ENCODE measurements at regions not wholly inside any gene's neighbourhood (a gene's known extent, or its start where the extent isn't known, plus 50 kb on each side); places are given as distances from the start of the nearest gene placed in this dataset.

DNA sequence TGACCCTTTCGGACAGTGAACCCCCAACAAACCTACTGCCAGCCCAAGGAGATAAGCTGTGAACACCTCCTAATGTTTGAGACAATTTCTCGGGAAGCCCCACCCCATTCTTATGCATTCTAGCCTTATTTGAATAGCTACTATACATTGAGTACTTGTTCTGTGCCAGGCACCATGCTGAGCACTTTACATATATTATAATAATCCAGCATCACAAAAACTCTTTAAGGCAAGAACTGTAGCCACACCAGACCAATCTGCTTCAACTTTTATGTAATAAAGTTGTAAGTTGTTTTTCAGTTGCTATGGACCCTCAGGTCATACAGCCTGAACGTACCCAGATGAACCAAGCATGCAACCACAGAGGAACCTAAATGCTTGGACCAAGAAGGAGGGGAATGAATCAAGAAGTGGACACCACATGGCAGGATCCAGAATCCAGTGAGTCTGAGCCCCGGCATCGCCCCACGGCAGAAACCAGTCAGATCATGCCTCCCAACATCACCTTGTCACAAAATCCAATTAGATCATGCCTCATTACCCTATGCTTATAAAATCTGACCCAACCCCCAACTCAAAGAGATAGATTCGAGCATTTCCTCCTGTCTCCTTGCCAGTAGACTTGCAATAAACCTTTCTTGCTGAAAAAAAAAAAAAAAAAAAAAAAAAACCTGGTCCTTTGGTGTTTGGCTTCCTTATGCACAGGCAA is 225.0 kb downstream of the QDPR start:
- DNase-seq = no peak

DNA sequence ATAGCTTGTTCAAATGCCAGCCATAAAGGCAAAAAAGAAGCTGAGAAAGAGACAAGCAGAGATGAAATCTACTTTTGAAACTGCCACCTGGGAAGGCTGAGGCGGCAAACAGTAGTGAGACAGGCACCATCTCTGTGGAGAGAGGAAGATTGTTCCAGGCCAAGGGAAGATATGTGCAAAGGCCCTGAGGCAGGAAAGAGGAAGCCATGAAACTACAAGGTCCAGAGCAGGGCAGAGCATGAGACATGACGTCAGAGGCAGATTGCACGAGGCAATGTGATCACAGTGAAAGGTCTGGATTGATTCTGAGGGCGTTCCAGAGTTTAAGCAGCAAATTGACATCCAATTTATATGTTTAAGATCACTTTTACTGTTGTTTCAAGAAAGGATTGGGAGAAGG is 226.1 kb downstream of the QDPR start:
- DNase-seq = no peak

DNA sequence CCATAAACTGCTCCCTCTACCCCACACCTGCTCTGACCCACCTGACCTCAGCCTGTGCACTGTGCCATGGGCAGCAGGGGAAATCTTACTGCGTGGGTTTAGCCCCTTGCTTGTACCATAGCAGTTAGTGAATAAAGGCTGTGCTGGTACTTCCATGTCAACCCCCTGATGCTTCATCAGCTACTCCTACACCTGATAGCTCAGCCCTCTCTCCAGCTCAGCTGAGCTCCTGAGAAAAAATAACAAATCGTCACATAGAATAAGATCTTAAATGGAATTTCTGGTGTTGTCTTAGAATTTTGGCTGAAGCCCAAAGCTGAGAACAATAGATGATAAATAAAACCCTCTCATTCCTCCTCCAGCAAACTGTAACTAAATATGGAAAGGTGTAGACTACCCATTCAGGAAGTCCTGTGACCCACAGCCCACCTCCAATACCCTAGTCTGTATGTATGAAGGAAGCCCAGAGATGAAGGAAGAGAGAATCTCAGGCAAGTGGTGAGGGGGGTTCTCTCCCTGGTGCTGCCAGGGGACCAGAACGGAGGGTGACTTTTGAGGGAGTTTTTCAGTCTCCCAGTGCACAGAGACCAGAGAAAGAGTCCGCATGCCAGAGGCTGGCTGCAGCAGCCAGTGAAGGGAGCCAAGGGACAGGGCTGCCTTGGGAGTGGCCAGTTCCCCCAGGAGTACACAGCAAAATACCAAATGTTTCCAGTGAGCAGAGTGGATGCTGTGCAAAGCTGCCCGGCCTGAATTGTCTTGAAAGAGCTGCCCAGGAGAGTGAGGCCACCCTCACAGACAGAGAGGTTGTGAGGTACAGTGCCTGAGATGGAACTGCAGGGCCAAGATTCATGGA is 227.3 kb downstream of the QDPR start:
- DNase-seq = no peak

DNA sequence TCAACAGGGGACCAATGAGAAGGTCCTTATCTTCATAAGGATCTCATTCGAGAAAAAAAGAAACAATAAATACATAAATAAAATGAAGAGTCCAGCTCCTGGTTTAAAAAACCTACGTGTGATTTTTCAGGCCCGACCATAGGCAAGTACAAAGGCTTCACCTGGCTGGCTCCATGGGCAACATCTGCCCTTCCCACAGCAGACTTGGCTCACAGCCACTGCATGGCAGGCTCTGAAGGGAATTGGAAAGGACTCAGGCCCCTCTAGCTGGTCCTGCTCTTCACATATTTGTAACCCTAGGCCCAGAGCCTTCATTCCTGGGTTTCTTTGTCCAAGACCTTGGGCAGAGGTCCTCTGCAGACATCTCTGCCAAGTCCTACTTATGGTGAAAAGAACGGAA is 228.1 kb downstream of the QDPR start:
- DNase-seq = no peak

DNA sequence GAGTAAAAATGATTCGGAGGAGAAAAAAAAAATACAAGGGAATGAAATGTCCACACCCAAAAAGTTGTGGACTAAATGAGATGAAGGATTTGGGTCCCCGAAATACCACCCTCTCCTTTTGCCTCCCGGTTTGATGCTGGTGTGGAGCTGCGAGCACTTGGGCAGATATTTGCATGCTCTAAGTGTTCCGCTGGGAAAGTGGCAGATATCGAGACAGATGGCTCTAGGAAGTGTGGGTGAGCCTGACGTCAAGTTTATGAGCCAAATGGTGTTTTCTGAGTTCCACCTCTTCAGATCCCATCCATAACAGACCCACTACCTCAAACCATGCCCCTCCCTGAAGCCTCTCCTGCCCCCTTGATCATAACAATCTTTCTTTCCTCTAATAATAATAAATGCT is 228.6 kb downstream of the QDPR start:
- DNase-seq = no peak

DNA sequence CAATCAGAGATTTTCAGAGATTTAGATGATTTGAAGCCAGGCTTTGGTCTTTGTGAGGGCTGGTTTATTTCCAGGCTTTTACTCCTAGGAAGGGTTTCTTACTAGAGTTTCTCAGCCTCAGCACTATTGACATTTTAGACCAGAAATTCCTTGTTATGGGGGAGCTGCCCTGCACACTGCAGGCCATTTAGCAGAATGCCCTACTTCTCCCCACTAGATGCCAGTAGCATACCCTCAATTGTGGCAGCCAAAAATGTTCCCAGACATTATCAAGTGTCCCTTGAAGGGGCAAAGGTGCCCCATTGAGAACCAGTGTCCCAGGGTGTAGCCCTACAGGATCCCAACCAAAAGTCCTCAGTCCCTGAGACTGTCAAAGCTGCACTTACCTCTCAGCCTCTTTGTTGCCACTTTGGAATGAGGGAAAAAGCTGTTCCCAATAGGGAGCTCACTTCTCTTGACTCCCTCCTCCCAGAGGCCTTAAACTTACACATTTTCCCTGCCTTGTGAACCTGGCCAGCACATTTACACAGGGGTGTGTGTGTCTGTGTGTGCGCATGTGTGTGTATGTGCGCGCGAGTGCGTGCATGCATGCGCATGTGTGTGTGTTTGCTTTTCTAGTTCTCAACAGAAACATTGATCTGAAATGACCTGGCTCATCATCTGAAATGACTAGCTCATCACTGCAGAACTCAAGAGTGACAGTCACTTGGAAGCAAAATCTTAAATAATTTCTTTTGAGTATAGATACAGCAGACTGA is 231.4 kb downstream of the QDPR start:
- DNase-seq = no peak

DNA sequence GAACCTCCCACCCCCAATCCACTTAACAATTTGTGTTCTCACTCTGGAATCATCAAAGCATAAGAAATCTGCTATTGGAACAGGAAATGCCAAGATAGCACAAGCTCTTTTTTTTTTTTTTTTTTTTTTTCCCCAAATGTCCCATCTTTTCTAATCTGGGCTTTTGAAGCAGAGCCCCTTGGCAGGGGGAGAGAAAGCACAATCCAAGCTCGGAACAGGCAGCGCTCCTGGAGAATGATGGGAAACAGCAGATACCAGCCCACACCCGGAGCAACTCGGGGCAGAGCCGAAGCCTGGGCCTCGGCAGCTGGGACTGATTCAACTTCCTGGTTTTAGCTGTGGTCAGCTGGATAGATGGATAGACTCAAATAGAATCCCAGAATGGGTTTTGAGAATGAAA is 235.1 kb downstream of the QDPR start:
- DNase-seq = no peak

DNA sequence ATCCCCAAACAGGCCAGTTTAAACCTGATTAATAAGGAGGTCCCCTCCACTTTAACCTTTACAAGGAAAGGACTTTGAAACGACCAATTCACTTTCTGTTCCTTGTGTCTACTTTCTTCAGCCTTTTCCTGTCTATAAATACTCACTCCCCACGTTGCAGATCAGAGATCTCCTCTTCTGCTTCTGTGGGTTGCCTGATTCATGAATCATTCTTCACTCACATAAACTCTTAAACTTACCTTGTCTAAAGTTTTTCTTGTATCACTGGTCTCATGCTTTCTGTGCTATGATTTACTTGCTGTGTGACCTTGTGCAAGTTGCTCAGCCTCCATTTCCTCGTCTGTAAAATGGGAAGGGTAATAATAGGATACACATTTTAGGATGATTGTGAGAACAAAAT is 236.1 kb downstream of the QDPR start:
- DNase-seq = no peak

DNA sequence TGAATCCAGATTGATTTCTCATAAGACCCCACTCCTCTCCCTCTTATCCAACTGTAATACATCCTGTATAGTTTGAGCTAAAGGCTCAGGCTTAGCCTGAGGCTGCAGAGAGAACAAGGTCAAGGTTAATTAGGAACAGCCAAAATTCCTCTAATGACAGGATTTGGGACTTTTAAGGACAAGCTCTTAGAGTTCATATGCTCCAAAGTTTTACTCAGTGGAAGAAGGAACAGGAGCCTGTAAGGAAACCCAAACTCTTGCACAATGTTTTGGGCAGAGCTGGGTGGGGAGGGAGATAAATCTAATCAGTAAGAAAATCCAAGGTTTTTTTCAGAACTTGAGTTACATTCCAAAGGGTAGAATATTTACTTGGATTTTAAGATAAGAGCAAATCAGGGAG is 238.8 kb downstream of the QDPR start:
- no peak for DNase-seq

DNA sequence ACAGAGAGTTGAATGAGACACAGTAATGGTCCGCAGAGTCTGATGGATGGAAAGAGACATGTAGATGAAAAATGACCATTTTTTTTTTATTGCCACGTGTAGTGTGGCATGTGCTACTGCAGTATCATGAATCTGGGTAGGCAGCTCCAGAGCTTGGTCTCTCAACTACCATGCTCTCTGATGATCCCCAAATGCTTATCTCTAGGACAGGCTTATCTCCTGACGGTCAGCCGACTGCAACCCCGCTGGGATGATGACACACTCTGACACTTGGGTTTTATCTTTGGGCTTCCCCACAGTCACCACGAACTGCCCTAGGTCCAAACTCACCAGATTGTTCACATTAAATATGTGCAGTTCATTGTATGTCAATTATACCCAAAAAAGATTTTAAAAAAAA is 239.7 kb downstream of the QDPR start:
- DNase-seq = no peak

DNA sequence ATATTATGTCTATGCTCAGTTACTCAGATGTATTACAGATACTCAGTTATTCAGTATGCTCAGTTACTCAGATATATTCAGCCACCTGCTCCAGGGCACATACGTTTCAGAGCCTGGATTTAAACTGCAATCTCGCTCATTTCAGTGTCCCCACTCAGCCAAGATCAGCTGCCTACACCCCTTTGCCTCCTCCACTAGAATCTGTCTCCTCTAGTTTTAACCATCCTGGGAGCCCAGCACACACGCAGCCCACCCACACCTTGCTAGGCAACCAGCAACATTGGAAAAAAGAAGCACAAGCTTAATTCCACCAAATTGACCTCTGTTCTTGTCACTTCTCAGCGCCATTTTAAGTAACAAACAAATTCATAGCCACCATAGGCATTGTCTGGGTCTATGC is 246.2 kb downstream of the QDPR start:
- DNase-seq = no peak

DNA sequence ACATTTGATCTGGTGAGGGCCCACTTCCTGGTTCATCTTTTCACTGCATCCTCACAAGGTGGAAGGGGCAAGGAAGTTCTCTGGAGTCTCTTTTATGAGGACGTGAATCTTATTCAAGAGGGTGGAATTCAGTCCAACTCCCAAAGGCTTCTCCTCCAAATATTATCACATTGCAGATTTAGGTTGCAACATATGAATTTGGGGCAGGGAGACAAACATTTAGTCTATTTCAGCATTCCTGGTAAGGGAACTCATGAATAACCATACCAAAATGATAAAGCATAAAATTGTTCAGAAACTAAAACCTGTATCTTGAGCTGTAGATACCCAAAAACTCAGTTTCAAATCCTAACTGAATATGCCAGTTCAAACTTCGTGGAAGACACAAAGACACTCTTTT is 246.8 kb downstream of the QDPR start:
- DNase-seq = no peak

DNA sequence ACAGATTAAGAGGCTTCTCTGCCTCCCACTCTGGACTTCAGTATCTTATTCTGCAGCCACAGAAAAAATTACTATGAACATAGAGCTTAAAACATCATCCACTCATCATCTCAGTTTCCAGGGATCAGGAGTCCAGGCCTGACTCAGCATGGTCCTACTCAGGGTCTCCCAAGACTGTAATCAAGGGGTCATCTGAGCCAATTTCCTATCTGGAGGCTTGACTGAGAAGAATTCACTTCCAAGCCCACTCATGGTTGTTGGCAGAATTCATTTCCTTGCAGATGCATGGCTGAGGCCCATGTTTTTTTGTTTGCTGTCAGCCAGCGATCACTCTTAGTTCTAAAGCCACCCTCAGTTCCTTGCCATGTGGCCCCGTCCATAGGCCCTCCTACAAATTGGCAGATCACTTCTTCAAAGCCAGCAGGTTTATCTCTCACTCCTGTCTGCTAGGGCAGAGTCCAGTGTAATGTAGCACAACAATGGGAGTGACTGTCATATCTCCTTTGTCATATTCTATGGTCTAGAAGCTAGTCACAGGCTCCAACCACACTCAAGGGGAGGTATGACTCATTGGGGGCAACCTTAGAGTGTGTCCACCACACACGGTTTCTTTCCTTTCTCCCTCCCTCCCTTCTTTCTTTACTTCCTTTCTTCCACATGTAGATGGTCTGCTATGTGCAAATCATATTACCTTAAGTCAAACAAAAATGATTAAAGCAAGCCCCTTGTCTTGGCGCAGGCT is 251.6 kb downstream of the QDPR start:
- DNase-seq = no peak

DNA sequence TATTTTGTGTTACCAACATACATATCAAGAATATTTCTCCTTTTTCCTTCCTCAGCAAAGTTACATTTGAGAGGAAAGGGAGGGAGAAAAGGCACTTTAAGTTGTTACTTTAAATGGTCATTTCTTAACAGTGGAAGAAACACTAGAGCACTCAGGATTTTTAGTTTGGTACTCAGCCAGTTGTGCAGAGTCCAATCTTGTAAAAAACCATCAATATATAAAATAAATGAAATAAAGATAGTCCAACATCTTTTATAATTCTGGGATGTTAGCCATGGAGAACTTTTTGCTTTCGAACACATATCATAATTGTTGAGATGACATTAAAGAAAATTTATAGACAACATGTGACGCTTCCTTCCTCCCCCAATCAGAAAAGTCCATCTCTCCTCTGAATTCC is 253.8 kb downstream of the QDPR start:
- DNase-seq = no peak

DNA sequence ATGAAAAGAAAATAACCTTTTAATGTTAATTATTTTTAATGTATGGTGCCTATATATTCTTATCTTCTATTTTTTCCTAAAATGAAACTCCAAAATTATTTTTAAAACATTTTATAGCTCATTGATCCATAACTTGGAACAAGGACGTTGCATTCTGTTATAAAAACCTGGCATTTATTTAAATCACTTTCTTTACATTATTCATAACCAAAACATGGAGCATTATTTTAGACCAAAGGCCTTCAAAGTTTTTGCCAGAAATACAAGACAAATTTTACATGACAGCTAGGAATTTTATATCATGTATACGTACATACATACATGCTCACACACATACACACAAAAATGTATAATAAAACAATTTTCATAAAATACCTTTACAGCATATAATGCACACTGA is 259.8 kb downstream of the QDPR start:
- no peak for DNase-seq

DNA sequence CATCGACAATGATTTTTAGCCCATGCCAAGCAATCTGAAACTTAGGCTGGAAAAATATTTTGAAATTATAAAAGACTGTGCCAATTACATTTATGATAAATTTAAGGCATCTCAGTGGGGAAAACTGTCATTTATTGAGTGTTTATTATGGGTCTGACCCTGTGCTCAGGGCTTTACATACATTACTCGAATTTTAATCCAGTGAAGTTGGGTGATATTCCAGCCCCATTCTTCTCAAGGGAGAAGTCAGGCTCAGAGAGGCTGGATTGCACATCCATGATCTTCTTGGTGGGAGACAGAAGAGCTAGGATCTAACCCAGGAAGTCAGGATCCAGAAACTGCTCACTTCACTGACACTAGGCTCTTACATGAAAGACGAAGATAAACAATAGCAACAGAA is 260.8 kb downstream of the QDPR start:
- DNase-seq = no peak

DNA sequence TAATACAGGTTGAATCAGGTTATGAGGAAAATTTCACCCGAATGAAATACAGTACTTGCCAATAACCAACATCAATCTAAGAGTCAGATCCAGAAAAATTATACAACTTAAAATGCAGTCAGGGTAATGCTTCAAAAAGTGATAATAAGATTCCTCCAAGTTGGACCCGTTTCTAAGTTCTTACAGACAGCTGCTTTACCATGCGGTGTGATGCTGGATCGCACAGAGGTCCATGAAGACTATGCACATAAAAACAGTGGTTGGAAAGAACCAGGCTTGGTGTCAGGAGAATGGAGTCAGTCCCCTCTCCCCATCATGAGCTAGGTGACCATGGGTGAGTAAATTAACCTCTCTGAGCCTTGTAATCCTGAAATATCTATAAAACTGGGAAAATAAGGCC is 261.3 kb downstream of the QDPR start:
- no peak for DNase-seq

DNA sequence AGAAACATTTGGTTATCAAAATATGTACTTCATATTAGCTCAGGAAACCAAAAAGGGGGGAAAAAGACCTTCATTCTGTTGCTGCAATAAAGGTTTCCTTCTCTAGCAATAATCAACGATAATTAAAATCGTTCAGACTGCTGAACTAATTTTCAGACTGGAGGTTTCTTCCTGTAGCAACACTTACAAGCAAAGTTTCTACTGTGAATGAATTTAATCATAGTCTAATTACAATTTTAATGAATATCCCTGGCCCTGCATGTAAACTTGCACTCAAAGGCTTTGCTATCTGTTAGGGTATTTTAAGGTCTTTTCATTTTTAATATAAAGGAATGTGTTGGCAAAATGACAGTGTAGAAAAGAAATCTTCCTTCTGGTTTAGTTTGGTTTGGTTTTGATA is 265.2 kb downstream of the QDPR start:
- DNase-seq = no peak

DNA sequence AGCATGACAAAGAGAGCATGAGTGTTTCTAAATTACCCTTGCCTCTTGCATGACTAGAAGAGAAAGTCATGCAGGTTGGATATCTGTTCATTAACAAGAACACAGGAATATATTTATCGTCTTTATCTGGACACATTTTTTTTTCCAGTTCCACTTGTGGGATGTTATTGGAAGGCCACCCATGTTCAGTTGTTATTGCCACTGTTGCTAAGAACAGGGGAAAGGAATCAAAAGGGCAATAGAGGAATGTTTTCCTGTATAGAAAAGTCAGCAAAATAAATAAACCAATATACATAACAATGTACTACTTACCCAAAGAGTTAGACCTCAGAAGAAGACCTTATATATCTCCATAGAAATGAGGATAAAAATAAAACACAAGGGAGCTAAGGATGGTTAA is 270.1 kb downstream of the QDPR start:
- no peak for DNase-seq

DNA sequence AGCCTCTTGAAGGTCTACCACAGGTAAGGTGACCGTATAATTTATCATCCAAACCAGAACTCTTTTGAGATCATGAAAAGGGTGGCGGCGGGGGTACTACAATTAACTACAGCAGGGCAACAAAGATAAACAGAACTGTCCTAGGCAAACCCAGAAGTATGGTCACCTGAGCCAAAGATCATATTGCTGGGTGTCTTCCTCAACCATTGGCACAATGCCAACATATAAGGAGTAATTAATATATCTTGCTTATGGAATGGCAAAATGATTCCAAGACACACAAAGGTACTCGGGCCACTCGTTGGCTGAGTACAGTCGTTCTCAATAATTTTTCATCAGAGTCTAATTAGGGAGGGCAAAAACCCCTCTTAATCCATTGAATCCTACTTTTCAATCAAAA is 273.3 kb downstream of the QDPR start:
- no peak for DNase-seq

DNA sequence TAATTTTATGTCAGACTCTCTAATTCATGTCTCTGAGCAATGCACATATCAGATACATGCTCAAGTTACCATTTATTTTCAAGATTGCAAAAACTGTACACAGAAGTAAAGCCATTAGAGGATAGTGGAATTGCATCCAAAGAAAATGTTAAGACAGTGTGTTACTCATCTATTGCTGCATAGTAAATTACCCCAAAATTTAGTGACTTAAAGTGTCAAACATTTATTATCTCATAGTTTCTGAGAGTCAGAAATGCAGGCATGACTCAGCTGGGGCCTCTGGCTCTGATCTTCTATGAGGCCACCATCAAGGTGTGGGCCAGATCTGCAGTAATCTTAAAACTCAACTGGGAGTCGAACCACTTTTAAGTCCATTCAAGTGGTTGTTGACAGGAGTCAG is 275.2 kb downstream of the QDPR start:
- DNase-seq = no peak

DNA sequence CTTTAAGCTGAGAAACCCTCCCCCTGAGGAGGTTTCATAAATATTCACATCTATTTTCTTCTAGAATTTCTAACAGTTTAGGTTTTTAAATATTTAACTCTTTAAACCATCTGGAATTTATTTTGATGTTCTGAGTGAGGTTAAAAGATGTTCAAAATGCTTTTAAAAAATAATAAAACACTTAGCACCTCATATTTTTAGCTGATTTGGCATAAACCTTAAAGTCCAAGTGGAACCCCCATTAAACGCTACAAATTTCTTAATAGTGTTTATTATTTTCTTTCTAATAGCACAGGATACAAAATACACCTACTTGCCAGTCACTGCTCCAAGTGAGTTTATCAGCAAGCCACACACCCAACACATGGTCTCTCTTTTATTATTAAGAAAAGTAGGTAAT is 277.2 kb downstream of the QDPR start:
- DNase-seq = no peak

DNA sequence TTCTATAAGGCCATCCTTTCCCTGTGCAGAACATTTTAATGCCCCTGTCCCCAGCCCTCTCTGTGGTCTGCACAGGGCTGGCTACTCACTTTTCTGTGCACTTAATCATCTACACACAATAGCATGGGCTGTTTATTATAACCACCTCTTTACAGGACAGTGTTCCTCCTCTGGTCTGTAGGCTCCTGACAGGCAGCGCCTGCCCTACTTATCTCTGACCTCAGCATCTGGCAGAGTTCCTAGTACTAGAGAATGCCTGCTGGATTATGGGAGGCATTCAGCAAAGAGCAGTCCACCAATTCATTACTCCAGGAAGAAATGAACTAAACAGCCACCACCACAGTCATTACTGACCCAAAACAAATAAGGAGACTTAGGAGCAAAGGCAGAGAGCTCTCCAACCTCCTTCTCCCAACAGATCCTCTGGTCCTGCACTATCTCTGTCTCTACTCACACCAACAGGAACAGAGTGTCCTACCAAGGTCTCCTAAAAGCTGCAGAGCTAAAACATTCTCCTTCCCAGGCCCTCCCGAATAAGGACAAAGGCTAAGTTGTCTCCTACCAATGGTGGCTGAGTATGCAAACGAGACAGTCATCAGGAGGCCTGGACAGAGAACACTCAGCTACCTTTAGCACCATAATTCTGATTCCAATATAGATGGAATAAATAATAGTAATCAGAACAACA is 279.2 kb downstream of the QDPR start:
- no peak for DNase-seq
